Adrenal gland (tissue), 9 donors: ENCODE measurements at regions not wholly inside any gene's neighbourhood (a gene's known extent, or its start where the extent isn't known, plus 50 kb on each side); places are given as distances from the start of the nearest gene placed in this dataset.

Experiments used
- DNase-seq, 7 donors: peaks; one replicate each; pipeline ENCODE4 v3.0.0-alpha.2; 2019 to 2020
- H3K27ac ChIP-seq, 5 donors: fragments of 200-600 bp; sonication (generic) in 4 of 5; 1 replicate in 3 of 5; 2 replicates in 2 of 5; pipeline versions ENCODE4 v1.5.1 to v1.8.0; 2016 to 2020; ENCODE audit warnings: mild to moderate bottlenecking in 1 of 5
- H3K27me3 ChIP-seq: fragments of 200-600 bp; 2 replicates; pipeline ENCODE4 v1.8.0; 2021
- H3K36me3 ChIP-seq, 2 donors: fragments of 200-600 bp; replicated peaks in 1 of 2; 1 replicate in 1 of 2; 2 replicates in 1 of 2; pipeline versions ENCODE4 v1.5.1 to v1.8.0; 2018 to 2022
- H3K4me1 ChIP-seq, 2 donors: fragments of 200-600 bp; replicated peaks in 1 of 2; 1 replicate in 1 of 2; 2 replicates in 1 of 2; pipeline versions ENCODE4 v1.5.1 to v1.8.0; 2018 to 2021
- H3K4me3 ChIP-seq, 4 donors: fragments of 200-600 bp; sonication (generic) in 3 of 4; one replicate each; pipeline ENCODE4 v1.5.1; 2016 to 2018
- H3K9me3 ChIP-seq, 3 donors: fragments of 200-600 bp; sonication (generic) in 1 of 3; replicated peaks in 1 of 3; 1 replicate in 2 of 3; 2 replicates in 1 of 3; pipeline versions ENCODE4 v1.5.1 to v1.8.0; 2016 to 2021
- POLR2A ChIP-seq, 2 donors: fragments of 450-650 bp; IDR thresholded peaks; one replicate each; pipeline ENCODE4 v1.6.1; 2017; ENCODE audit warnings: antibody characterized with exemption in 2 of 2, mild to moderate bottlenecking in 2 of 2, moderate library complexity in 1 of 2
- WGBS, 4 donors: extraction: QIAGEN DNeasy Blood & Tissue Kit in 2 of 4; methylation state at CpG; one replicate each; pipeline versions ENCODE4 v1.1.5 to v1.1.7; 2013 to 2017; 5-methylcytosine and 5-hydroxymethylcytosine counted together
- intact Hi-C, 2 donors: fragments of 100-400 bp; cut with DNase I; formaldehyde crosslinking; loops; one replicate each; pipeline versions ENCODE4 v1.14.1 to v1.15.0; 2022 to 2023
- TF ChIP-seq, protein P1 (sequence below), 6 experiments: fragments of 450-650 bp in 4 of 6; fragments of 200-600 bp in 2 of 6; sonication (generic) in 1 of 6; IDR thresholded peaks; 1 replicate in 5 of 6; 2 replicates in 1 of 6; pipeline versions ENCODE4 v1.5.1 to v1.8.0; 2016 to 2021; ENCODE audit warnings: antibody characterized with exemption in 6 of 6, mild to moderate bottlenecking in 2 of 6, moderate library complexity in 1 of 6
- donor health status: healthy with polysubstance abuse.
- donor health status: Bipolar disorder and iron deficiency.
- donor health status: DM: yes; HTN: yes; CAD: no.
- donor health status: DM: no; HTN: no; CAD: no.
- donor health status: DM: no; HTN: no; CAD: no.

DNA sequence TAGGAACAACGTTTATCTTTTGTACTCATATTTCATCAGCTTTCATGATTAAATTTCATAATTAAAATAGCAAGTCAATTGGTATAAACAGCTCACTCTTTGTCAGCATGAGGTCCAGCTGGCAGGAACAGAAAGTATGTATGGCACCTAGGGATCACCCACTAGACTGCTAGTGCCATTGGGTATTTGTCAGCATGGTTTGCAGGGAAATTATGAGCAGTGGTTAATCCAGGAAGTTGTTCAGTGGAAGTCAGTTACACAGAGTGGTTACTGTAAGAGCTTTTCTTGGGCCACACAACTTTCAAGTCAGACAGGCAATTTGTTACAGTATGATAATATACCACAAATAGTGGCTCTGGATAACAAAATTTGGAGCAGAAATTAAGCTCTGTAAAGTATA lies 340.3 kb upstream of the RGS6 start:
- H3K27ac ChIP-seq, result no peak overlapping the region
- 23 to 34% (median 28%) methylated on average over 1 of the region's 1 CpG for WGBS, 4 donors
- no peaks in the 10 kb centered on the region for H3K27me3 ChIP-seq
- H3K4me1 ChIP-seq, result peaks cover 9 to 27% of the 10 kb centered on the region in 2 donors
- no peaks in the 10 kb centered on the region for H3K9me3 ChIP-seq
- H3K4me3 ChIP-seq, result no peak overlapping the region
- DNase-seq, result no peak
- intact Hi-C loops, result no loop called here
- TF ChIP-seq POLR2A (IDR thresholded peaks at IDR 0.05), result no peak
- TF ChIP-seq, protein P1, sequence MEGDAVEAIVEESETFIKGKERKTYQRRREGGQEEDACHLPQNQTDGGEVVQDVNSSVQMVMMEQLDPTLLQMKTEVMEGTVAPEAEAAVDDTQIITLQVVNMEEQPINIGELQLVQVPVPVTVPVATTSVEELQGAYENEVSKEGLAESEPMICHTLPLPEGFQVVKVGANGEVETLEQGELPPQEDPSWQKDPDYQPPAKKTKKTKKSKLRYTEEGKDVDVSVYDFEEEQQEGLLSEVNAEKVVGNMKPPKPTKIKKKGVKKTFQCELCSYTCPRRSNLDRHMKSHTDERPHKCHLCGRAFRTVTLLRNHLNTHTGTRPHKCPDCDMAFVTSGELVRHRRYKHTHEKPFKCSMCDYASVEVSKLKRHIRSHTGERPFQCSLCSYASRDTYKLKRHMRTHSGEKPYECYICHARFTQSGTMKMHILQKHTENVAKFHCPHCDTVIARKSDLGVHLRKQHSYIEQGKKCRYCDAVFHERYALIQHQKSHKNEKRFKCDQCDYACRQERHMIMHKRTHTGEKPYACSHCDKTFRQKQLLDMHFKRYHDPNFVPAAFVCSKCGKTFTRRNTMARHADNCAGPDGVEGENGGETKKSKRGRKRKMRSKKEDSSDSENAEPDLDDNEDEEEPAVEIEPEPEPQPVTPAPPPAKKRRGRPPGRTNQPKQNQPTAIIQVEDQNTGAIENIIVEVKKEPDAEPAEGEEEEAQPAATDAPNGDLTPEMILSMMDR (IDR thresholded peaks at IDR 0.05), result no peak
- no peaks in the 10 kb centered on the region for H3K36me3 ChIP-seq

DNA sequence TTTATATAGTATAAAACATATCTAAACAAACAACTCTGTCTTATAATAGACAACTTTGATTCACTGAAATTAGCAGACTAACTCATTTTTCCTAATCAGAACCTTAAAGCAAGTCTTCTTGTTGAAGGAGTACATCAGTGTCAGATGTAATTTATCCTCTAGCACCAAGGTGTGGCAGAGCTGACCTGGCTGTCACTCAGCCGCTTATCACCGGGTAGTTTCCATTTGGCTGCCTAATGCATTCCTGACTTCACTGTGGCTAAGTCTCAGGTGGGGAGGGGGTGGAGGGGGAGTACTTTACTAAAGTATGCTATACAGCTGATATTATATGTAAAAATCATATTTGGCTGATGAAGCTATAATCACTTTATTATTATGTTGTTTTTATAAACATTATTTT lies 339.9 kb upstream of the RGS6 start:
- H3K27ac ChIP-seq, result no peak overlapping the region
- H3K36me3 ChIP-seq, result no peaks in the 10 kb centered on the region
- intact Hi-C loops, result no loop called here
- H3K9me3 ChIP-seq, result no peaks in the 10 kb centered on the region
- H3K27me3 ChIP-seq, result no peaks in the 10 kb centered on the region
- DNase-seq, result no peak
- H3K4me1 ChIP-seq, result peaks cover 8 to 22% of the 10 kb centered on the region in 2 donors
- WGBS, 4 donors, result 63 to 86% (median 73%) methylated on average over 2 of the region's 2 CpGs
- H3K4me3 ChIP-seq, result no peak overlapping the region
- TF ChIP-seq, protein P1 (IDR thresholded peaks at IDR 0.05), result no peak
- TF ChIP-seq POLR2A (IDR thresholded peaks at IDR 0.05), result no peak

DNA sequence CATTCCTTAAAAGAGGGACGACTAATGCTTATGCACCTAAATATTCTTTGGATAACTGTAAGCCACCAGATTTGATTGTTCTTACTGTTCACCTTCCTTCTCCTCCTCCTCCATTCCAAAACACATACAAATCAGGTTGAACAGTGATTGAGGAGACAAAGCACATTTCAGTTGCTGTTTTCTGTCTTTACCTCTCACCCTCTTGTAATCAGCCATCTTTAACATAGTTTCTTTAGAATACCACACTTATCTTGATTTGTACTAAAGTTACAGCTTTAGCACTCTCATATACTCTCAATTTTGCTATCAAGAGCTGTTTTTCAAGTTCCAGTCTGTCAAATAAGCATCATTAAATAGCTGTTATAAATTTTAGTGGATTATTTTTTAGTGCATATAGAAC lies 338.3 kb upstream of the RGS6 start:
- H3K4me3 ChIP-seq, result no peak overlapping the region
- no peaks in the 10 kb centered on the region for H3K27me3 ChIP-seq
- no peak for TF ChIP-seq POLR2A (IDR thresholded peaks at IDR 0.05)
- TF ChIP-seq, protein P1 (IDR thresholded peaks at IDR 0.05), result no peak
- H3K27ac ChIP-seq, result no peak overlapping the region
- H3K36me3 ChIP-seq, result no peaks in the 10 kb centered on the region
- WGBS, 4 donors, result 83 to 96% (median 91%) methylated on average over 1 of the region's 1 CpG
- H3K9me3 ChIP-seq, result no peaks in the 10 kb centered on the region
- H3K4me1 ChIP-seq, result peaks cover 9 to 18% of the 10 kb centered on the region in 2 donors
- intact Hi-C loops, result no loop called here
- DNase-seq, result no peak

DNA sequence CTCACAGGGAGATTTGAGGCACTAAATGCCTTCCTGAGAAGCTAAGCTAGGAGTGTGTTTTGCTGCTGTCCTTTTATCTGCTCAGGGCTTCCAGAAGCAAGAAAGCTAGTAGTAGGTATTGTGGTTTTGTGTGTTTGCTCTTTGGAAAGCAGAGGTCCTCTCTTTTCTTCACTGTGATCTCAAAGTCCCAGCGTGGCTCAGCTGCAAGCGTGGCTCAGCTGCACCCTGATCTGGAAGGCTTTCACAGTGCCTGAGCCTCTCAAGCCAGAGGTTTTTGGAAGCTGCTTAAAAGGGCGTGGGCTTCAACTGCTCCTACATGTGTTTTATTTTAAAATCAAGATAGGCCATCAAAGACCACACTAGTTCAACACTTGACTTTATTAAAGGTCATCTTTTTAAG lies 337.4 kb upstream of the RGS6 start:
- no peak for TF ChIP-seq POLR2A (IDR thresholded peaks at IDR 0.05)
- TF ChIP-seq, protein P1 (IDR thresholded peaks at IDR 0.05), result no peak
- H3K27ac ChIP-seq, result no peak overlapping the region
- no peaks in the 10 kb centered on the region for H3K27me3 ChIP-seq
- no peaks in the 10 kb centered on the region for H3K9me3 ChIP-seq
- intact Hi-C loops, result no loop called here
- WGBS, 4 donors, result 61 to 76% (median 70%) methylated on average over 3 of the region's 3 CpGs
- DNase-seq, result no peak
- H3K4me1 ChIP-seq, result peaks cover 9 to 12% of the 10 kb centered on the region in 2 donors
- no peaks in the 10 kb centered on the region for H3K36me3 ChIP-seq
- no peak overlapping the region for H3K4me3 ChIP-seq
